Medulla oblongata (tissue), 1 donor: ENCODE measurements at regions not wholly inside any gene's neighbourhood (a gene's known extent, or its start where the extent isn't known, plus 50 kb on each side); places are given as distances from the start of the nearest gene placed in this dataset.
A peak's percentile ranks its signal among the peaks of the same experiment; 100 is the strongest.

ENCODE experiments used
- DNase-seq: peaks from one replicate; pipeline ENCODE4 v3.0.0-alpha.2; 2015; ENCODE audit errors: extremely low spot score

- DNase-seq, result no peak
These were observed 75.0 kb downstream of the PTPDC1 start for GRCh38 chr9:94159069-94159939.

- DNase-seq, result no peak
These were observed 76.6 kb downstream of the PTPDC1 start for GRCh38 chr9:94160594-94161501.

GRCh38 chr9:94161673-94162072, 77.4 kb downstream of the PTPDC1 start:
- no peak for DNase-seq

GRCh38 chr9:94164806-94165549, 80.7 kb downstream of the PTPDC1 start:
- no peak for DNase-seq

- peak; percentile 99 for DNase-seq
These were observed 81.5 kb downstream of the PTPDC1 start for GRCh38 chr9:94165592-94166235.

- peak; percentile 99 for DNase-seq
These were observed 82.1 kb downstream of the PTPDC1 start for GRCh38 chr9:94166236-94166975.

- no peak for DNase-seq
These were observed 82.7 kb downstream of the PTPDC1 start for GRCh38 chr9:94166976-94167346.

- DNase-seq, result no peak
These were observed 83.2 kb downstream of the PTPDC1 start for GRCh38 chr9:94167376-94167890.

GRCh38 chr9:94168203-94169000, 84.1 kb downstream of the PTPDC1 start:
- DNase-seq, result no peak

- DNase-seq, result no peak
These were observed 85.7 kb downstream of the PTPDC1 start for GRCh38 chr9:94169968-94170367.

GRCh38 chr9:94173632-94174031, 85.5 kb upstream of the ZNF169 start:
- no peak for DNase-seq

- no peak for DNase-seq
These were observed 84.9 kb upstream of the ZNF169 start for GRCh38 chr9:94174164-94174563.

- DNase-seq, result no peak
These were observed 83.4 kb upstream of the ZNF169 start for GRCh38 chr9:94175669-94176068.

- DNase-seq, result no peak
These were observed 82.5 kb upstream of the ZNF169 start for GRCh38 chr9:94176608-94177007.

GRCh38 chr9:94178927-94179326, 80.2 kb upstream of the ZNF169 start:
- no peak for DNase-seq

GRCh38 chr9:94181408-94182181, 77.5 kb upstream of the ZNF169 start:
- no peak for DNase-seq

- DNase-seq, result no peak
These were observed 76.6 kb upstream of the ZNF169 start for GRCh38 chr9:94182532-94182931.

GRCh38 chr9:94183240-94183999, 75.7 kb upstream of the ZNF169 start:
- DNase-seq, result no peak
